NCI-H2107 (cell line): ENCODE measurements at regions not wholly inside any gene's neighbourhood (a gene's known extent, or its start where the extent isn't known, plus 50 kb on each side); places are given as distances from the start of the nearest gene placed in this dataset.

Experiments
- DNase-seq: peaks from one replicate; lab custom pipeline; 2025; lab: John Stamatoyannopoulos, UW

DNA sequence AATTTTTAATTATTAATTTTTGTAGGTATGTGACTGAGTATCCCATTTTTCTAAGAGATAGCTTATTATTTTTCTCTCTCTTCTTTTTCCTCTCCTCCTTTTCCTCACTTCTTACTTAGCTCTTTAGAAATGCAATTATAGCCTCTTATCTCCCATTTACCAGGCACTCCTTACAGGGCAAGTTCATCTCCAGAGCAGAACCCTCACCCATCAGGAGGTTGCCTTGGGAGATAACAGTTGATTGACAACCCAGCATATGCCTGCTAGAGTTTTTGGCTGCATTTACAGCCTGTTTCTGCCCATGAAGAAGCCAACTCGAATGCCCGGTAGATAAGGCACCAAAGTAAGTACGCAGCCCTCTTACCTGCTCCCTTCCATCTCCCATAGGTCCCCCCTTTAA is 572.9 kb upstream of the ZFP42 start:
- DNase-seq, result no peak

DNA sequence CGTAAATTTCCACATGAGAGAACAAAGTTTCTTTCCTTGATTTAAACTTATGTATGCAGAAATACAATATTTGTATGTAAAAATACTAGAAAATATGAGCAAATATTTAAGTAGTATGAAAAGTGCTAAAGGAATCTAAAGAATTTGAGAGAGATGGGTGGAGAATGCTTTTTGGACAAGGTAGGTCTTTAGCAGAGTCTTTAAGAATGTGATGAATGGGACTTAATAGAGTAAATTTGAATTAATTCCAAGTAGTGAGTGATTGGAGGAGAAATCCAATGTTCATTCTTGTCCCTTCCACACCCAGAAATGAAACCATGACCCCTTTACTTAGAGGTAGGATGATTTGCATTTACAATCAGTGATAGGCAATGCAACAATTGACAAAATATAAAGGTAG is 570.9 kb upstream of the ZFP42 start:
- no peak for DNase-seq

GRCh38 chr4:187426511-187426910 is 569.1 kb upstream of the ZFP42 start:
- DNase-seq, result no peak

DNA sequence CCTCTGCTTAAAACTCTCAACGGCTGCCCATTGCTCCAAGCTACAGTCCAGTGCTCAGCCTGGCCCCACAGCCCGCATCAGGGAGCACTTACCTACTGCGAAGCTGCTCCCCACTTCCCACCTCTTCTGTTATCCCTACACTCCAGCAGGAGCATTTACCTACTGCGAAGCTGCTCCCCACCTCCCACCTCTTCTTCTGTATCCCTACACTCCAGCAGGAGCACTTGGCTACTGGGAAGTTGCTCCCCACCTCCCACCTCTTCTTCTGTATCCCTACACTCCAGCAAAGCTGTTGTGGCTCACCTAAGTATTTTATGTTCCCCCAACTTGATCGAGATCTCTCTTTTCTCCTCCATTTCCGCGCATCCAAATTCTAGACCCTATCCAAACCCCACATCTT is 563.3 kb upstream of the ZFP42 start:
- DNase-seq, result no peak

GRCh38 chr4:187433141-187433540 is 562.4 kb upstream of the ZFP42 start:
- no peak for DNase-seq

- DNase-seq, result no peak
Observed at GRCh38 chr4:187436251-187436650, 559.3 kb upstream of the ZFP42 start.

DNA sequence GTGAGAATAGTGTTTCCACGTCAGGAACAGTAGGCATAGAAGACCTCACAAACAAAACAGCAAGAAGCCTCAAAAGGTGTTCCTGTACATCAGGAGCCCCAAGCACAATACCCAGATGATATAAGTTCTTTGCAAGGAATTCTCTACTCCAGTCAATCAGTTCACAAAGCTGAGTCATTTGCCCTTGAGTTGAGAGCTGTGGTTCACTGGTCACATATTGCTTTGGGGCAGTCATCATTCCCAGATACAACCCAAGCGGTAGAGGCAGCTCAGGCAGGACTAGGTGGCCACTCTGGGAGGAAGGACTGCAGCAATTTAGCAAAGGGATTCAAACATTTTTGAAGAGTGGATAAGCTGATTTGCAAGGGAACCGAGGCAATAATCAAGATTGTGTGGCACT is 551.5 kb upstream of the ZFP42 start:
- DNase-seq, result no peak

GRCh38 chr4:187449702-187450101 is 545.9 kb upstream of the ZFP42 start:
- no peak for DNase-seq

DNA sequence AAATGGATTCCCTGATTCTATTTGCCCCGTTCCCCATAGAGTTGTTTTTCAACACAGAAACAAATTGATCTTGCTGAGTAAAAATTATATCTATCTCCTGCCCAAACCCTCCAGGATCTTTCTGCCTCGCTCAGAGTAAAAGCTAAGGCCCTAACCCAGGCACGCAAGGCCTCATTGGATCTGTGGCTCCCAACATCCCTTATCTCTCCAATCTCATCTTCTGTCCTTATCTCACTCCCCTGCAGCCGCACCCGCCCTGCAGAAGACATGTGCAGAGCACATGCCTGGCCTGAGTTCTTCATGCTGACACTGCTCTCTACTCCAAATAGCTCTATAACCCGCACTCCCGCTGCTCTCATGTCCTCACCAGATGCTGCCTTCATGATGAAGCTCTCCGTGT is 543.8 kb upstream of the ZFP42 start:
- no peak for DNase-seq

DNA sequence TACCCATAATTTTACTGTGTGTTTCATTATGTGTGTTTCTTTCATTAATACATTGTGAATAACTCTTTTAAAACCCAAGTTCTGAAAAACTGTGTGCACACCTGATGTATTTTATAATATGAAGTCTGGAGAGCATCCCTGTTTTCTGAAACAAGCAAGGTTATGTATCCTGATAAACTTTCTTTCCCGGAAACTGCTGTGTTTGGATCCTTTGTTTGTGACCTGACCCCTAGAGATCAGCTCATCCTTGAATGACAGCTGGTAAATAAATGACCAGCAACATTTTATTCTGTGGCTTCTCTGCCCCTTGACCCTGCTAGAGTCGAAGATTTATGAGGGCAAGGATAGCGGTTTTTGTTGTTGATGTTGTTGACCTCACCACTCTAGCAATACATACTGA is 535.6 kb upstream of the ZFP42 start:
- no peak for DNase-seq

- DNase-seq, result no peak
Observed at GRCh38 chr4:187464573-187464972, 531.0 kb upstream of the ZFP42 start.

GRCh38 chr4:187467224-187467623 is 528.3 kb upstream of the ZFP42 start:
- DNase-seq, result no peak

DNA sequence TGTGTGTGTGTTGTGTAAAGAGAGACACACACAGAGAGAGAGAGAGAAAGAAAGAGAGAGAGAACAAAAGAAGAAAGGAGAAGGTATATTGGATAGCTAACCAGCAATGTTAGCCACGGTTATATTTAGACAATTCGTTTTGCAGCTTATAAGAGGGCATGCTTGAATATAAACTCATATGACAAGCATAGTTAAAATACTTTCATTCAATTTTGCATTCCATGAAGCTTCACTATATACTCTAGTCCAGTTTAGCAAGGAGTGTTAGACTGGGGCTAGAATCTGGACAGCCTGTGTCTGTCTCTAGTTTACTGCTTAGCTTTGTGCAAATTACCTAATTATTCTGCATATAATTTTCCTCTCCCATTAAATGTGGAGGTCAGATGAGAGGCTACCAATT is 525.9 kb upstream of the ZFP42 start:
- DNase-seq, result no peak

- no peak for DNase-seq
Observed at GRCh38 chr4:187470061-187470460, 525.5 kb upstream of the ZFP42 start.

DNA sequence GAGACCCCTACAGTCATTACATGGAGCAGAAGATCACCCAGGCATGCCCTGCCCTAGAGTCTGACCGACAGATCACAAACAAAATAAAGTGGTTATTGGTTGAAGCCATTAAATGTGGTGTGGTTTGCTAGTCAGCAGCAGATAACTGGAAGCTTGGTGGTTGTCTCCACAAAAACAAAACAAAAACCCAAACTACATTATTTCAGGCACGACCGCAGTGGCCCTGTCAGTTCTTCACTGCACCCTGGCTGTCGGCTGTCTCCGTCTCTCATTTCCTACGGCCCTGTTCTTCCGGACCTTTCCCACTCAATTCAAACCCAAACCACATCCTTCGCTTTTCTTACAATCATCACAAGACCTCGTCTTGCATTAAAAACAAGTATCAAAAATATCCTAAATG is 521.3 kb upstream of the ZFP42 start:
- DNase-seq, result no peak

DNA sequence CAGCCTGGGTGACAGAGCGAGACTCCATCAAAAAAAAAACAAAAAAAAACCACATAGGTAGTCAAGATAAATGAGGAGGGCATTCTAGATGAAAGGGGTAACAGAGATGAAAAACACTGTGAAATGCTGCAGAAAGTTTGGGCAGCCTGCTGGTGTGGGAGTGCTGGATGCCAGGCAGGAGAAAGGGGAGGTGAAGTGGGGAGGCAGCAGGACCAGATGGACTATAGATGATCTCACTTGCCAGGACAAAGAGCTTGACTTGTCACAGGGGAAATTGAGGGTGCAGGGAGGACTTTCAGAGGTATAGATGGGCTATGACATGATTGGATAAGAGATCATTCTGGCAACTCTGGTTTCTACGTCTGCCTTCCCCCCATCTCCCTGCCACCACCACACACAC is 519.7 kb upstream of the ZFP42 start:
- DNase-seq, result no peak

GRCh38 chr4:187477224-187477623 is 518.3 kb upstream of the ZFP42 start:
- DNase-seq, result no peak

GRCh38 chr4:187478292-187479140 is 517.1 kb upstream of the ZFP42 start:
- no peak for DNase-seq

- DNase-seq, result no peak
Observed at GRCh38 chr4:187479511-187479910, 516.1 kb upstream of the ZFP42 start.

GRCh38 chr4:187480146-187481145 is 515.1 kb upstream of the ZFP42 start:
- no peak for DNase-seq

DNA sequence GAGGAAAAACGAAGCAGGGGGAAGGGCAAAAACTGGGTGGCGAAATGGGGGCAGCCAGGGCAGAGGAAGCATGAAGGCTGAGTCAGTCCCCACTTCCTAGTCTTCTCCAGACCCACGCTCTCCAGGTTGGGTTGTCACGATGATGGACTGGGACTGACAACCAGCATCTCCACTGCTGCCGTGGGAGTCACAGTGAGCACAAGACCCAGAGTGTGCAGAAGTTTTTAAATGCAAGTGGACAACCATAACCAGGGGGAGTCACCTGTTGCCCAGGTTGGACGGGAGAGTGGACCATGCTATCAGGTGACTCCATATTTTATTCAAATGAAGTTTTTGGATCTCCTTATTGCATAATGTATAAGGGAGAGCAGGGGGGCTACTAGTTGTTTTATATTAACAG is 511.4 kb upstream of the ZFP42 start:
- DNase-seq, result no peak

- no peak for DNase-seq
Observed at GRCh38 chr4:187485676-187486075, 509.9 kb upstream of the ZFP42 start.

DNA sequence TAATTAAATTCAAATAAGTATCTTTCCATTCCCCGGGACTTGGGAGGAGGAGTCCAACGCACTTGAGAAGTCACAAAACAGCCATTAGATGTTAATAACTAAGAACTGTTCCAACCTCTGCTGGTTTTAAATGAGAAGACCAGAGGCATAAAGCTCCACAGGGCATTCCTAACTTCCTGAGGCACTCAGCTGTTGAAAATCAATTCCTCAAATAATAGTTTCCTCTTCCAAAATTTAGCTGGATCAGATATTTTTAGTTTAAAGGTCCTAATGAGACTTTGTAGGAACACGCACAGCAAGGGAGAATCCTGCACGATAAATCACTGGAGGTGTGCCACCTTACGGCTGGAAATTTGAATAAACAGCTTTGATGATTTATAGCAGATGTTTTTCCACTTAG is 504.3 kb upstream of the ZFP42 start:
- no peak for DNase-seq
